Activated CD8-positive, alpha-beta T cell treated with anti-CD3 and anti-CD28 coated beads for 36 hours (primary cell): ENCODE measurements at regions not wholly inside any gene's neighbourhood (a gene's known extent, or its start where the extent isn't known, plus 50 kb on each side); places are given as distances from the start of the nearest gene placed in this dataset.

ENCODE experiments used
- ATAC-seq: fragments of 200-7000 bp; cut with Tn5 transposase; one replicate; pipeline ENCODE4 v1.10.0; 2021; ENCODE audit warnings: mild to moderate bottlenecking, moderate library complexity
- CTCF ChIA-PET: fragments of 350-600 bp; sonication (Branson Sonifier 250); formaldehyde crosslinking; loops from one replicate; lab custom pipeline; 2021; ENCODE audit warnings: antibody characterized with exemption; lab: Charles Lee
- POLR2A ChIA-PET: fragments of 350-600 bp; sonication (Branson Sonifier 250); formaldehyde crosslinking; loops from one replicate; lab custom pipeline; 2021; ENCODE audit warnings: antibody characterized with exemption; lab: Charles Lee
- DNase-seq: peaks from one replicate; pipeline ENCODE4 v3.0.0-alpha.2; 2020
- H3K27ac Mint-ChIP-seq: one replicate; pipeline ENCODE4 v1.8.0; 2021; ENCODE audit warnings: mild to moderate bottlenecking, mixed read lengths
- H3K27me3 Mint-ChIP-seq: one replicate; pipeline ENCODE4 v1.8.0; 2021; ENCODE audit warnings: mixed read lengths
- H3K36me3 Mint-ChIP-seq: one replicate; pipeline ENCODE4 v1.8.0; 2021; ENCODE audit warnings: low read depth, mixed read lengths
- H3K4me1 Mint-ChIP-seq: one replicate; pipeline ENCODE4 v1.8.0; 2021; ENCODE audit warnings: low read depth, mixed read lengths
- H3K4me3 Mint-ChIP-seq: one replicate; pipeline ENCODE4 v1.8.0; 2021; ENCODE audit warnings: mild to moderate bottlenecking, moderate library complexity, mixed read lengths
- H3K9me3 Mint-ChIP-seq: one replicate; pipeline ENCODE4 v1.8.0; 2021; ENCODE audit warnings: mixed read lengths
- intact Hi-C: fragments of 100-400 bp; cut with micrococcal nuclease; formaldehyde crosslinking; loops from one replicate; pipeline ENCODE4 v1.10.0; 2022
- TF ChIP-seq, protein P1 (sequence below): fragments of 200-600 bp; IDR thresholded peaks from one replicate; pipeline ENCODE4 v1.8.0; 2022; ENCODE audit warnings: antibody characterized with exemption, mild to moderate bottlenecking

GRCh38 chr18:39205565-39206195, 1640.1 kb upstream of the CELF4 start:
- H3K27me3 Mint-ChIP-seq, result no peaks in the 10 kb centered on the region
- H3K27ac Mint-ChIP-seq, result no peak overlapping the region
- TF ChIP-seq, protein P1, sequence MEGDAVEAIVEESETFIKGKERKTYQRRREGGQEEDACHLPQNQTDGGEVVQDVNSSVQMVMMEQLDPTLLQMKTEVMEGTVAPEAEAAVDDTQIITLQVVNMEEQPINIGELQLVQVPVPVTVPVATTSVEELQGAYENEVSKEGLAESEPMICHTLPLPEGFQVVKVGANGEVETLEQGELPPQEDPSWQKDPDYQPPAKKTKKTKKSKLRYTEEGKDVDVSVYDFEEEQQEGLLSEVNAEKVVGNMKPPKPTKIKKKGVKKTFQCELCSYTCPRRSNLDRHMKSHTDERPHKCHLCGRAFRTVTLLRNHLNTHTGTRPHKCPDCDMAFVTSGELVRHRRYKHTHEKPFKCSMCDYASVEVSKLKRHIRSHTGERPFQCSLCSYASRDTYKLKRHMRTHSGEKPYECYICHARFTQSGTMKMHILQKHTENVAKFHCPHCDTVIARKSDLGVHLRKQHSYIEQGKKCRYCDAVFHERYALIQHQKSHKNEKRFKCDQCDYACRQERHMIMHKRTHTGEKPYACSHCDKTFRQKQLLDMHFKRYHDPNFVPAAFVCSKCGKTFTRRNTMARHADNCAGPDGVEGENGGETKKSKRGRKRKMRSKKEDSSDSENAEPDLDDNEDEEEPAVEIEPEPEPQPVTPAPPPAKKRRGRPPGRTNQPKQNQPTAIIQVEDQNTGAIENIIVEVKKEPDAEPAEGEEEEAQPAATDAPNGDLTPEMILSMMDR, result no peak
- H3K4me3 Mint-ChIP-seq, result no peak overlapping the region
- POLR2A ChIA-PET, result no interaction called here
- intact Hi-C loops, result no loop called here
- CTCF ChIA-PET, result no interaction called here
- H3K4me1 Mint-ChIP-seq, result no peaks in the 10 kb centered on the region
- H3K36me3 Mint-ChIP-seq, result no peaks in the 10 kb centered on the region
- no peaks in the 10 kb centered on the region for H3K9me3 Mint-ChIP-seq
- ATAC-seq (no peak), DNase-seq (no peak)

DNA sequence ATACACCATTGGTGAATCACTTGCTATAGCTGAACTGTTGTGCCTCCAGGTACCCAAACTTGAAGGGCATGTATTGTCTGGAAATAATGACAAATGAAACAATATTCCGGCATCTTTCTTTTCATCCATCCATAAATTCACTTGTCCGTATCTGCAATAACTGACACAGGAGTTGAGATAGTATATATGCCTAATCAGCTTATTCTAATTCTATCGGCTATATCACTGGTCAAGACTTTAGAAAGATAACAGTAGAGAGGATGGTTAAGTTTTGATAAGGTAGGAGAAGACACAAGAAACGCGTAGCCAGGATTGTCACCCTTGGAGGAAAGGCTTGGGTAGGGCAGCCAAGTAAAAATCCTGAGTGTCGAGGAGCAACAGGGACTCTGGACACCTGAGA, 1634.6 kb upstream of the CELF4 start:
- H3K9me3 Mint-ChIP-seq, result no peaks in the 10 kb centered on the region
- ATAC-seq (no peak), DNase-seq (no peak)
- ChIA-PET POLR2A (no interaction called here), CTCF (interaction anchor here (1.5 kb wide), 1 partner anchor 13 kb away, joined by 4 read pairs; no protein-coding TSS in a partner anchor)
- H3K4me1 Mint-ChIP-seq, result no peaks in the 10 kb centered on the region
- no peak overlapping the region for H3K27ac Mint-ChIP-seq
- TF ChIP-seq, protein P1, result no peak
- no peaks in the 10 kb centered on the region for H3K27me3 Mint-ChIP-seq
- no peak overlapping the region for H3K4me3 Mint-ChIP-seq
- intact Hi-C loops, result no loop called here
- H3K36me3 Mint-ChIP-seq, result no peaks in the 10 kb centered on the region

DNA sequence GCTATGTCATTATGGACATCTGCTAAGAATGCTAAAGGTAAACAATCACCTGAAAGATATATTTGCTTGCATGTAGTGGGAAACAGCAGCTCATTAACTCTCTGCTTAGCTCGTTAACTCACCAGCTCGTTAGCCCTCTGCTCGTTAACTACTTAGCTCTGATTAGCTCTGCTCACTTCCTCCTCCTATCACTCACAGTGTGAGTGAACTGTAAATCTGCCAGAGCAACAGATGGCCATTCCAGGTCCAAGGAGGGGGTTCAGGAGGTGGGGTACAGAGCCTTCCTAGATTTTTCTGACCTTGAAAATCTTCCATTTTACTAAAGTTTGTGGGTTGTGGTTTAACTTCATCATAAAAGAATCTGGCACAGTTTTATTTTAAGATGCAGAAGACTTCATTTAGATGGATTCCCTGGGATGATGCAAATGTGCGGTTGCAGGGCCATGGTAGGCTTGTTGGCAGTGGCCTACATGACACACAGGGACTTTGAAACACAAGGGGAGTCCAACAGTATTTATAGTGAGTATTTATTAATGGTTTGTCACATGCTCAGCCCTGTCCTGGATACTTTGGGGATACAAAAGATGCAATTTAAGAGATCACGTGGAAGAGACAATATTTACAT, 1633.7 kb upstream of the CELF4 start:
- Mint-ChIP-seq H3K4me3 (no peak overlapping the region), H3K9me3 (no peaks in the 10 kb centered on the region), H3K36me3 (no peaks in the 10 kb centered on the region), H3K27ac (no peak overlapping the region), H3K27me3 (no peaks in the 10 kb centered on the region), H3K4me1 (no peaks in the 10 kb centered on the region)
- intact Hi-C loops, result no loop called here
- ATAC-seq, result no peak
- ChIA-PET CTCF (interaction anchor here (1.5 kb wide), 1 partner anchor 12 kb away, joined by 4 read pairs; no protein-coding TSS in a partner anchor), POLR2A (no interaction called here)
- no peak for DNase-seq
- TF ChIP-seq, protein P1, result no peak

GRCh38 chr18:39198376-39198775, 1632.8 kb upstream of the CELF4 start:
- H3K4me1 Mint-ChIP-seq, result no peaks in the 10 kb centered on the region
- ChIA-PET CTCF (no interaction called here), POLR2A (no interaction called here)
- no peak for DNase-seq
- H3K4me3 Mint-ChIP-seq, result no peak overlapping the region
- intact Hi-C loops, result no loop called here
- no peak overlapping the region for H3K27ac Mint-ChIP-seq
- H3K9me3 Mint-ChIP-seq, result peaks cover 2% of the 10 kb centered on the region
- H3K27me3 Mint-ChIP-seq, result no peaks in the 10 kb centered on the region
- TF ChIP-seq, protein P1, result no peak
- no peaks in the 10 kb centered on the region for H3K36me3 Mint-ChIP-seq
- no peak for ATAC-seq

- ChIA-PET CTCF (no interaction called here), POLR2A (no interaction called here)
- H3K27me3 Mint-ChIP-seq, result no peaks in the 10 kb centered on the region
- H3K36me3 Mint-ChIP-seq, result no peaks in the 10 kb centered on the region
- TF ChIP-seq, protein P1, result no peak
- DNase-seq (no peak), ATAC-seq (no peak)
- intact Hi-C loops, result no loop called here
- H3K9me3 Mint-ChIP-seq, result peaks cover 2% of the 10 kb centered on the region
- H3K4me1 Mint-ChIP-seq, result no peaks in the 10 kb centered on the region
- H3K27ac Mint-ChIP-seq, result no peak overlapping the region
- H3K4me3 Mint-ChIP-seq, result no peak overlapping the region
These were observed 1626.3 kb upstream of the CELF4 start for GRCh38 chr18:39191931-39192330.
